EH (cell line): ENCODE measurements at regions not wholly inside any gene's neighbourhood (a gene's known extent, or its start where the extent isn't known, plus 50 kb on each side); places are given as distances from the start of the nearest gene placed in this dataset.
A peak's percentile ranks its signal among the peaks of the same experiment; 100 is the strongest.

Experiments used
- DNase-seq: peaks from one replicate; pipeline ENCODE4 v3.0.0-alpha.2; 2015; ENCODE audit warnings: low read depth

- peak; percentile 11 for DNase-seq
Measured at GRCh38 chr5:67335426-67335825, 138.8 kb upstream of the CD180 start.

- DNase-seq, result no peak
Measured at GRCh38 chr5:67334373-67334772, 137.8 kb upstream of the CD180 start.

DNA sequence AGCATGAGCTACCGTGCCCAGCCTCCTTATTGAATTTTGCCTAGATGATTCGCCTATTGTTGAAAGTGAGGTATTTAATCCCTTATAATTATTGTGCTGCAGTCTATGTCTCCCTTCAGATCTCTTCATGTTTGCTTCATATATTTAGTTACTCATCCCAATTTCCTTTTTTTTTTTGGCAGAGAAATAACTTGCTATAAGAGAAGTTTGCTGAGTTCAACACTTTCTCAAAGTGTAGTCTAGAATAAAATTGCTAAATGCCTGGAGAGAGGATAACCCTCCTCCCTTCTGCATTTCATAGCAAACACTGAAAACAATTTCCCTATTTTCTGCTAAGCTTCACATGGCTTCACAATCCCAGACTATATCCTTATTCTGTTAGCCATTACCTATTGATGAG lies 136.6 kb upstream of the CD180 start:
- DNase-seq, result no peak

DNA sequence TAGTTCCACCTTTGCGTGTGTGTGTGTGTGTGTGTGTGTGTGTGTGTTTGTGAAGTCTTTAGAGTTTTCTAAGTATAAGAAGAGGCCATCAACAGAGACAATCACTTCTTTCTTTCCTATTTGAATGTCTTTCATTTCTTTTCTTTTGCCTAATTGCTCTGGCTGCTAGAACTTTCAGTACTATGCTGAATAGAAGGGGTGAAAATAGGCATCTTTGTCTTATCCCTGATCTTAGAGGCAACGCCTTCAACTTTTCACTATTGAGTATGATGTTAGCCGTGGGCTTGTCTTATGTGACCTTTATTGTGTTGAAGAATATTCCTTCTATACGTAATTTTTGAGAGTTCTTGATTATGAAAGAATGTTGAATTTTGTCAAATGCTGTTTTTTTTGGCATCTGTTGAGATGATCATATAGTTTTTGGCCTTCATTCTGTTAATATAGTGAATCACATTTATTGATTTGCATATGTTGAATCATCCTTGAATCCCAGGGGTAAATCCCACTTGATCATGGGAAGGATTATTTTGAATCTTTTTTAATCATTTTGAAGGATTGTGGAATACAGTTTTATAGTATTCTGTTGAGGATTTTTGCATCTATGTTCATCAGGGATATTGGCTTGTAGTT lies 134.8 kb upstream of the CD180 start:
- no peak for DNase-seq

- peak; percentile 14 for DNase-seq
Measured at GRCh38 chr5:67319935-67320725, 123.5 kb upstream of the CD180 start.

DNA sequence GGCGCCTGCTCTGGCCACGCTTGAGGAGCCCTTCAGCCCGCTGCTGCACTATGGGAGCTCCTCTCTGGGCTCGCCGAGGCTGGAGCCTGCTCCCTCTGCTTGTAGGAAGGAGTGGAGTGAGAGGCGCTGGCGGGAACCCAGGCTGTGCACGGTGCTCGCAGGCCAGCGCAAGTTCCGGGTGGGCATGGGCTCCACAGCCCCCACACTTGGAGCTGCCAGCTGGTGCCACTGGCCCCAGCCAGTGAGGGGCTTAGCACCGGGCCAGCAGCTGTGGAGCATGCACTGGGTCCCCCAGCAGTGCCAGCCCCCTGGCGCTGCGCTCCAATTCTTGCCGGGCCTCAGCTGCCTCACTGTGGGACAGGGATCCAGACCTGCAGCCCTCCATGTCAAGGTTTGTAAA lies 122.1 kb upstream of the CD180 start:
- DNase-seq, result no peak

DNA sequence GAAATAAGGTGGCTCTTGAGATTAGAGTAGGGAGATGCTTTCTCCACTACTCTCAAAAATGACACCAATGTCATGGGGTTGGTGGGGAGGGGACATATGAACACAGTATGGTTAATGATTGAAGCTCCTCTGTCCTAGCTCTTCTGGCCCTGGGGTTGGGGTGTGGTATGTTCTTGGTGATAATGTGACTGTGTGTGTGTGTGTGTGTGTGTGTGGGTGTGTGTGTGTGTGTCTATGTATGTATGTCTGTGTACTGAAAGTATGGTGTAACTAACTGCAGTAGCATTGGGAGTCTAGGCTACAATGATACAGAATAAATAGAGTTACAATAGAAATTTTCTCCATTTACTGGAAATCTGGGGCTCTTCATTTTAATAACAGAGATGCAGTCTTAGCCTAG lies 121.0 kb upstream of the CD180 start:
- no peak for DNase-seq

- no peak for DNase-seq
Measured at GRCh38 chr5:67316695-67317094, 120.1 kb upstream of the CD180 start.

DNA sequence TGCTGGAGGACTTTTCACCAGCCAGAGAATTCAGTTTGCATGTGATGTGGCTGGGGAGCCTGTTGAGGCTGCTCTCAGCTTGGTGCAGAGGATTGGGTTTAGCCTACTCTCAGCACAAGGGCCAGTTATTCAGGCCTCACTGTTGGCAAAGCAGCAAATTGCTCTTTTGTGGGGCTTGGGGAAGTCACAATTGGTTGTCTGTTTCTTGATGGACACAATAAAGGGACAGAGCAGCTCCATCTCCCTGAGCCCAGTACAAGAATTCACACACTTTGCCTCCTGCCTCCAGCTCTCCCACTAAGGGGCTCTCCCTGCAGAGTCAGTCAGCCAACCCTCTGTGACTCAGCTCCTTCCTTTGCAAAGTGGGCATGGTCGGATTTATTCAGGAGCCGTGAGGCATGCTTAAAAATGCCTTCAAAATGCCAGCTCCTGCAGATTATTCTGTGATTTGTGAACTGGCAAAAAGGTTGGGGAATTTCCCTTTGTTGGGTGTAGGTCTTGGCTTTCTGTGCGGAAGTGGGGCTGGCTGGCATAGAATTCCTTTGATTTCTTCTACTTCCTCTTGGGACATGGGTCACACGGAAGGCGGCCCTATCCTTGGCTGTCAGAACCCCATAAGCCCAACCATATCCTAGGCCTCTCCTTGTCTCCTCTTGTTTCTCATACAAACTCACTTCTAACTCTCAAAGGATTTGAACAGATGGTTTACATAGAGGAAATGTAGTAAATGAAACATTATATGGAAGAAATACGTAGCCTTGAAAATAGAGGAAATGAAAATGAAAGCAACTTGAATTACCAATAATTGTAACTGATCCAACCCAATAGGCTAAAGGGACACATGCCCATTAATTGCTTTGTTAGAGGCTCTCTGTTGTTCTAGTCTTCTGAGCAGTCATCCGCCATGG lies 118.7 kb upstream of the CD180 start:
- DNase-seq, result peak; percentile 66

DNA sequence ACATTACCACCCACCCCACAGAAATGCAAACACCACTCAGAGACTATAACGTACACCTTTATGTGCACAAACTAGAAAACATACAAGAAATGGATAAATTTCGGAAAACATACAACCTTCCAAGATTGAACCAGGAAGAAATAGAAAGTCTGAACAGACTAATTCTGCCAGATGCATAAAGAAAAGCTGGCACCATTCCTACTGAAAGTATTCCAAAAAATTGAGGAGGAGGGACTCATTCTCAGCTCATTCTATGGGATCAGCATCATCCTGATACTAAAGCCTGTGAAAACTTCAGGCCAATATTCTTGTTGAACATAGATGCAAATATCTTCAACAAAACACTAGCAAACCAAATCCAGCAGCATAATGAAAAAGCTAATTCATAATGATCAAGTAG lies 115.1 kb upstream of the CD180 start:
- DNase-seq, result no peak

- DNase-seq, result no peak
Measured at GRCh38 chr5:67311208-67311607, 114.6 kb upstream of the CD180 start.

- no peak for DNase-seq
Measured at GRCh38 chr5:67310740-67311139, 114.1 kb upstream of the CD180 start.

DNA sequence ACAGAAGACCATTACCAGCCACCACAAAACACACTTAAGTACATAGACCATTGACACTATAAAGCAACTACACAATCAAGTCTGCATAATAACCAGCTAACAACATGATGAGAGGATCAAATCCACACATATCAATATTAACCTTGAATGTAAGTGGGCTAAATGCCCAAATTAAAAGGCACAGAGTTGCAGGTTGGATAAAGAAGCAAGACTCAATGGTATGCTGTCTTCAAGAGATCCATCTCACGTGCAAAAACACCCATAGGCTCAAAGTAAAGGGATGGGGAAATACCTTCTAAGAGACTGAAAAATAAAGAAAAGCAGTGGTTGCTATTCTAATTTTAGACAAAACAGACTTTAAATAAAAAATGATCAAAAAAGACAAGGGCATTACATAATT lies 113.6 kb upstream of the CD180 start:
- no peak for DNase-seq

DNA sequence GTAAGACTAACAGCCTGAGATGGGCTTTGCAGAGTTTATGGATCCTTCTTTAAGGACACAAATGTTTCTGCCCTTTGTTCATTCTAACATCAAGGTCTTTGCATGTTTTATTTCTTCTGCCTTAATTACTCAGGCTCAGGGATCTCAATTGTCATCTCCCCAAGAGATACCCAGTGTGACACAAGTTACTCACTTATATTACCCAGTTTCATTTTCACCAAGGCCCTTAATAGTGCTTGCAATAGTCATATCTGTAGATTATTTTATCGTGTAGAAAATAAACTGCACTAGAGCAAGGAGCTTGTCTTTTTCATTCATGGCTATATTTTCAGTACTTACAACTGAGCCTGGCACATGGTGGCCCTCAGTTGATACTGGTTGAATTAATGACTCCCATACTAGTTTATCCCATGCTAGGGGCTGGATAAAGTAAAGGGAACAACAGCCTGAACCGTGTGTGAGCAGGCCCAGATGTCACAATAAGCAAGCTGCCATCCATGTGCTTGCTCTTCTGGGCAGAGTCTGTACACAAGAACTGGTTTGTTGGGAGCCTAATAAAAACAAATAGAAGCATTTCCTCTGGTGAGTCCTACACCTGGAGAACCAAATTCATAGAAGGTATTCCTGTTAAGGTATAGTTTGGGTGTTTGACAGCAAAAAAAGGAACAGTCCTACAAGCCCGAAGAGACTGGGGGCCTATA lies 112.5 kb upstream of the CD180 start:
- DNase-seq, result no peak

DNA sequence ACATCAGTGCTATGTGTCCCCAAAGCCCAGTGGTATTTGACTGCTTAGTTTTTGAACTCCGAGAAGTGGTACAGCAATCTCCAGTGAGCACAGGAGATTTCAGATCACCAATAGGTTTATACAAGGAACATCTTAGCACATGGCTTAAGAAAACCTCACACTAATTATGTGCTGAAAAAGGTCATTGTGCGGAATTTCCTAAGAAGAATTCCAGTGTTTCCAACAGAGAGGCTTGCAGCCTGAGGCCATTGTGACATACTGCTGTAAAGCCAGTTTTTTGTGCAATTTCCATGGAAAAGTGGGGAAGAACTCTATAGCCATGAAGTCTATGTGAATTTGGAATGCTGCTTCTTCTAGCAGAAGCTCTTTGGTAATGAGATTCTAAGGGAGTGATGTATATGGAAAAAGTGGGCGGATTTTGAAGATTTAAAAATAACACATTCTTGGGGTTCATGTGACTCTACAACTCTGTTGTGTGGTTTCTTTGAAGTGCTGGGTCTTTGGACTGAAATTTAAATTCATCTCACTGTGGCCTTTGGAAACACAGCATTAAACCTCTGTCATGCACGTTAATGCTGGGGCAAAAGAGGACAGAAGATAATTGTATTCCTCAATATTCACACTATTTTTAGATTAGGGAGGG lies 110.5 kb upstream of the CD180 start:
- DNase-seq, result peak; percentile 90

DNA sequence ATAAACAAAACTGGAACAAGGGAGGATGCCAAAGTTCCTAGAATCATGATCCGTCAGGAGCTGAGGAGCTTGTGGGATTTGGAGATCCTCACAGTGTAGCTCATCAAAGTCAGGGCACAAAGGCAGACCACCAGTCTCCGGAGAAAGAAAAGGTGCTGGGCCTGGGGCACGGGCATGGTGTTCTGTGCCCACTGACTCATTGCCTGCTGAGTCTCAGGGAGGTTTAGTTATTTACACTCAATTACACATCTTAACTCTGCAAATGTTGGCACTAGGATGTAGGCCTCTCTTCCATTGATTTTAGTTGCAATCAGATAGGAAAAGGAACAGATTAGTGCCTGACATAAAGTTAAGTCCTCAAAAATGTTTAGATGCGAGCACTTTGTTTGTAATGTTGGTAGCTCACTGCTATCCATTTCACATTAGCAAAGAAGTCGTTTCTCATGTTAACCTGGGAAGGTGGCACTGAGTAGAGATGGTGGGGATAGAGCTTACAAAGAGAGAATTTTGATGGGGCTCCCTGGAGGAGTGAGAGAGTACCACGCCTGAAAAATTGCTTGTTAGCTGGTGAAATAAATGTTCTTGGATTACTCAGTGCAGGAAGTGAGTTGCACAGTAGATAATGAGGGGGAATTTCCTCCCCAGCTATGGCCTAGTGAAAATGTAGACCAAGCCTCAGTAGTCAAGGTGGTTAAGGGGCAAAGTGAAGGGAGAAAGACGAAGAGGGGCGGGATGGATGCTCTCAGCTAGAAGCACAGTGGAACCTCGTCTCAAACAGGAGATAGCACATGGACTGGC lies 109.5 kb upstream of the CD180 start:
- DNase-seq, result peak; percentile 63

DNA sequence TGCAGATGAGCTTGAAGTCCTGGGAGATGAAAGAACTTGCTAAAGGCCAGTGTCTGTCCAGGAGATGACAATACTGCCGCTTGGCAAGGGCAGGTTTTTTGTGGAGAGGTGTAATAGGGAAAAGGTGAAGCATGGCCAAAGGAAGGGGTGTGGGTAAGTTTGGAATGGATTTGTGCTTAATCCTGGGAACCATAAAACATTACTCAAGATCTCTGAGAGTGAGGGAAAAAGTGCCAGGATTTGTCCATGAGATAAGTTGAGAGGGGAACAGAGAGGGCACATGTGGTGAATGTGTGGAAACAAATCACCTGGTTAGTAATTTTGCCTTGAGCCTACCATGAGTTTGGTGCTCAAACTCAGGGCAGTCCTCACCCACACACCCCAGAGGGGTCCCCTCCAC lies 108.8 kb upstream of the CD180 start:
- DNase-seq, result no peak

DNA sequence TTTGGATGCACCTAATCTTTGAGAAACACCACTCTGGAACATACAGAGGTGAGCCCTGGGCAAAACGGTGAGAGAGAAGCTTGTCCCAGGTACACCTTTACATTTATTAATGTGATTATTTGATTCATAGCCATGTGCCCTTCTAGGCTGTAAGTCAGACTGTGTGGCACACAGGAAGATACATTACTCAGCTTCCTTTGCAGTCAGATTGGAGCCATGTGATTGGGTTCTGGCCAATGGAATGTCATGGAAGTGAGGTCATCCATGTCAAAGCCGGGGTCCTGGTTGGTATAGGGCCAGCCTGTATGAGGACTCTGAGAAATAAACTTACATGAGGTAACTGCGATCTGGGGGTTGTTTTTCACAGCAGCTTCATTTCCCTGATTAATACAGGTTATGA lies 106.8 kb upstream of the CD180 start:
- peak; percentile 59 for DNase-seq

- peak; percentile 98 for DNase-seq
Measured at GRCh38 chr5:67301285-67301903, 104.8 kb upstream of the CD180 start.

GRCh38 chr5:67300326-67300725 lies 103.7 kb upstream of the CD180 start:
- DNase-seq, result no peak
